NCI-H748 treated with DMSO at 0.1 percent for 48 hours (cell line): ENCODE measurements at regions not wholly inside any gene's neighbourhood (a gene's known extent, or its start where the extent isn't known, plus 50 kb on each side); places are given as distances from the start of the nearest gene placed in this dataset.

ENCODE experiments used
- DNase-seq: peaks from one replicate; lab custom pipeline; 2025; lab: John Stamatoyannopoulos, UW

DNA sequence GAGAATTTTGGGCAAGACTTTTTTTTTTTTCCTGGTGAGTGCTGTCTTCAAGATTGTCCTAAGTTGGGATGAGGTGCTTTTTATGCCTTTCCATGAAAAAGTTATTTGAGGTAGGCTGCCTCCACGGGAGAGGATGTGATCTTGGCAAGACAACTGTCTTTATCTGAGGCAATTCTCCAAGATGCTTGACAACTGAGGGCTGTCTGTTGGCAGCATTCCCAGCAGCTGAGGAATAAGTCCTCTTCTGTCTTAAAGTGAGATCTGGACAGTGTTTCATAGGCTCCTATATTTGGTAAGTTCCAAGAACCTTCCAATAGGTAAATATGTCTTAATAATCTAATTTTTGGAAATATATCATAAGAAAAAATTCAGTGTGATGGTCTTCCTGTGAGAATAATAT, 662.0 kb downstream of the CDH11 start:
- no peak for DNase-seq

DNA sequence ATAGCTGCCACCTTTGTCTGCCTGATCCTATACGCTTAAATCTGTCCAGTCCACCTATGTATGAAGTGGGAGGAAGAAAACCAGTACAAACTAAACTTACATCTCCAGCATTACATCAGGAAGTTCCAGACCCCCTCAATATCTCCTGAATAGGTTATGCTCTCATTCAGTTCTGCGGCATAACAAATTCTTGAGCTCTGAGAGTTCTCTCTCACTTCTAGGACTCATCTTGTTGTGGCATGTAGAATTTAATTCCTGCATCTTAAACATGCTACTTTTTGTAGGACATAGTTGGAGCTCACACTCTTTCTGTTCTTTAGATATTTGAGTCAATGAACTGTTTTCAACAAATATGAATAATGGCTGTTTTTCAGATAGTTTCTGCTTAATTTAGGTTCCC, 662.5 kb downstream of the CDH11 start:
- no peak for DNase-seq

DNA sequence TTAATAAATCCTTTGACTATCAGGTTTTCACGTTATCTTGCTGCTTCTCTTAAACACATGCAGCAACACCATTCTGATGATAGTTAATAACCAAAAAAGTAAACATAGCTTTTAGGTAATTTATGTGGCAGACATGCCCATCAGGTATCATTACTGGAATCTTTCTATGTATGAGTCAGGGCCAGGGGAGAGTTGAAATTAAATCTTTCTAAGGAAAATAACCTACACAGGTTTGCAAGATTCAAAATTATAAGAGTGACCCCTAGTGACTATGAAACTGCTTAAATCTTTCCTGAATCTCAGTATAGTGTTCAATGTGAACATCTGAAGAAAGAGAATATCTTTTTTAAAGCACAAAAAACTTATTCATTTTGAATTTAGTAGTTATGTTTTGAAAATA, 666.6 kb downstream of the CDH11 start:
- DNase-seq, result no peak

DNA sequence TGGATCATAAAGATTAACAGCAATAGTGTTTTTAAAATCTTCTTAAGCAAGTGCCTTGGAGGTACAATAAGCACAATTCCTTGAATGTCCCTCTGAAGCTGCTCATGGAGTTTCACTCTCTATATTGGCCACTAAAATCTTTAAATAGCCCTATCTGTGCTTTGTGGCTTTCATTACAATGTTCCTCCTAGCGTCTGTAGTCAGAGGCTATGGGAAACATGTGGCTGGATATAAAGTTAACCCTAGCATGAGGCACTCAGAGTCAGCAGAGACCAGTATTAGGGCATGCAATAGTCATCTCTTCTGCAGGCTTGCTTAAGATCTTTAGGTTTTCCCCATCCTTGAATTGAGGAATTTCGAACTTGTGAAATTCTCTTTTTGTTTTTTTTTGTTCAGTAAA, 668.2 kb downstream of the CDH11 start:
- no peak for DNase-seq

DNA sequence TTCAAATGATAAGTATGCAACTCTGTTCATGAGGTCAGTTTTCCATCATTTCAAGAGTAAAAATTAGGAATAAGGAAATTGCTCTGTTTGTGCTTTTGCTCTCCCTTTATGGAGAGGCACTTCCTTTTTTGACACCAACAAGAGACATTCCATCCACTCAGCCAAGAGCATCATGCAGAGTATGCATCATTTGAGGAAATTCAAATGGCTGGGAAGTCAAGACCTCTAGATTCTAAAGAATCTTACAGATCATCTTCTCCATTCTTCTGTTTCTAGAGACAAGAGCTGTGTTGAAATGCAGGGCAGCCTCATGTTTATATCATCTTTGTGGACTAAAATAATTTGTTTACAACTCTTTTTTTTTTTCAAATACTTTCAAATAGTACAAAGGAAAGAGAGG, 669.4 kb downstream of the CDH11 start:
- no peak for DNase-seq

DNA sequence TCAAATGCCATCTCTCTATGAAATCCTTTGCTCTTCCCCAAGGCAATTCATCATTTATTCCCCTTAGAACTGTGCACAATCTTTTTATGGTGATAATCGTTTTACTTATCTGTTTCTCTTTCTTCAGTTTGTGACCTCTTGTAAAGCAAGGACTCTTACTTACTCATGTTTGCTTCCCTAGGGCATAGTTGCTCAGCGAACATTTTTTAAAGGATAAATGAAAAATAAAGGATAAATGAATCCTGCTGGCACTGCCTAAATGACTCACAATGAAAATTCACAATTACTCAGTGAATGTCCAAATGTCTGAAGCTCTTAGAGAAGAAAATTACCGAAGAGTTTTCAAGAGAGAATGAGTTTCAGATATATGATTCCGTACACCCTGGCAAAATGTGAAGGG, 671.7 kb downstream of the CDH11 start:
- no peak for DNase-seq

DNA sequence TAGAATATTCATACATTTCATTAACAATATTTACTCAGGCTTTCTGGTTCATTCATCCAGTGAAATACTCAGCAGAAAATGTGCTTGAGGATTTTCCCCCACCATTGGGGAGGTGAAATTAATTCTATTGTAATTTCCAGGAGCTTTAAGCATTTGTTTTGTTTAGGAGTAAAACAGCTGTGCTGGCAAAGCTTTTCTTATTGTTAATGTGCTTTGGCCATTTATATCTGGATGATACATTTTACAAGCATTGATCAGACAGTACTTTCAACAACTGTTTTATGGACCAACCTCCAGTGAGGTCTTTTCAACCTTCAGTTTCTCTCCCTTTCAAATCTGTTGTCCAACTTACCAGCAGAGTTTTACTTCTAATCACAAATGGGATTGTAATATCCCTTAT, 672.4 kb downstream of the CDH11 start:
- no peak for DNase-seq

DNA sequence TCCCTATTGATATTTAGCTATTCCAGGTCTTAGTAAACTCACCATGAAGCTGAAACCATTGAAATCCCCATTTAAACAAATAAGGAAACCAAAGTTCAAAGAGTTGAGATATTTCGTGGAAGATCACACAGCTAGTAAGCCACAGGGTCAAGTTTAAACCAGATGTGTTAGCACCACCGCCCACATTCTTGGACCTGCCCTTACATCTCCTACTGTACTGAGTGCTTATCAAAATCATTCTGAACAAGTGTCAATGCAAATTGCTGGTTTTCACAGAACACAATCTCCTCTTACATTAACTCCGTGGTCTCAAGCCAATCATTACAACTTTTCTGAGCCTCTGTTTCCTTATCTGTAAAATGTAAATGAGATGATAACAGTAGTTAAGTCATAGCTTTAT, 676.2 kb downstream of the CDH11 start:
- DNase-seq, result no peak

DNA sequence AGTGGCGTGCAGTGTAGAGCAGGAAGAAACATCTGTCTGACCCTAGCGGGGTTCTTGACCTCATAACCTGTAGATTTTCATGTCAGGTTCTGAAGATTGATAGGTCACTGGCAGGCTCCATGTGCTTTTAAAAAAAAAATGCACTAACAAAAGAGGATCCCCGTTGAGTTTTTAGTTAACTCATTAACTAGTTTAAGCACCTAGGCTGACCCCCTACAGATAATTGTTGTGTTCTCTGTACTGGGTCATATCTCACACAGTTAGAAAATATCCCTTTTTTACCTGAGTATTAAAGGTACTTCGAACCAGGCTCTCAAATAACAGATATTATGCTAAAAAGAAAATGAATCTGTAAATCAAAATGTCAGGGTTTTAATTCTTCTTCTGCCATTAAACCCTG, 676.6 kb downstream of the CDH11 start:
- peak; percentile 4 for DNase-seq

DNA sequence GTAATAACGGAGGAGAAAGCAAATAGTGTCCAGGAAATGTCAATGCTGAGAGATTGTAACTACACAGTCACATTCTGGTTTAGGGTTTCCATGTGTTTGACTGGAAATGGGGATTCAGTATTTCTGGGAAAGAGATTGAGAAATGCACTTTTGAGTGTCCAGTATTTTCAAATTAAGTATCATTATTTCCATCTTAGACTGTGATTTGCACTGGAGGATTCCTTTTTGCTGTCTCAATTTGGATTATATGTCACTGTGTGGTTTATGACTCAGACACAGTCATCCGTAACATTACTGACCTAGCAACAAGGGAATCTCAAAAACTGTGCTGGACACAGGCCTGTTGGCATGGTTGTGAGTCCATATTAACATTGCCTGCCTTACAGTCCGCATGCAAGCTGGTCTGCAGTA, 681.4 kb downstream of the CDH11 start:
- no peak for DNase-seq

DNA sequence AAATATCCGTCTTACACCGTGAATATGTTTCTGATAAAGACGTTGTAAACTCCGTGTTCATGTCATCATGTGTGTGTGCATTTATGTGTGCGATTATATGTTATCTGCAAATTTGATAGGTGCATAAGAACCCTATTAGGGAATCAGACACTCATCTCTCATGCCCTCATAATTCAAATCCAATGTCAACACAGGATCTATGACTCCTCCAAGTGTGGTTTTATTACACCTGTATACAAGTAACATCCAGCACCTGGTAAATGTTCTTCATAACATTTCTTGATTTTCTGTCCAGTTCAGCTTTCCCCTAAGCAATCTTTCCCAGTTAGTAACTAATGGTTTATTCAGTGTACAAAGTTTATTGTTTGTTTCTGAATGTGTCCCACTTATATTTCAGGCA, 681.9 kb downstream of the CDH11 start:
- DNase-seq, result no peak

DNA sequence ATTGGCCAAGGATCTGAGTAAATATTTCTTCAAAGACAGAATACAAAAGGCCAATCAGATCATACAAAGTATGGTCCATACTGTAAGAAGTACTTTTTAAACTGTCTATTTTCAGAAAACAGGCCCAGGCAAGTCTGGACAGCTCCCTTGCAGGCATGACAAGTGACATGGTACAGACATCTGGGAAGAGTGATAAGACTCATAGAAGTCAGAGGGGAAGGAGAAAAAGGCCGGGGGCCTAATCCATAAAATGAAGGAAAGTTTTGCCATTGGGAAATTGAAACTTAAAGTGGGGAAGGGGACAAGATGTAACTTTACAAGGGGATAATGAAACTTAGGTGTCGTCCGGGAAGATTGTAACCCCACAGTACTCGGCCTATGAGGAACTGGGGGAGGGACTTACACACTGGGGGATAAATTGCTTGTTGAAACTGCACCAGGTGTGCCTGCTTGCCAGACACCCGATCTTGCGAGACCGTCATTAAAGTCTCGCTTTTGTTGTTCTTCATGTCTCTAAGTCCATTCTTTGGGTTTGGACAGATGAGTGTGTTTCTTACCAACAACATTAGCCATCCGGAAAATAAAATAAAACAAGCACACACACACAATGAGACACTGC, 684.0 kb downstream of the CDH11 start:
- peak; percentile 35 for DNase-seq

DNA sequence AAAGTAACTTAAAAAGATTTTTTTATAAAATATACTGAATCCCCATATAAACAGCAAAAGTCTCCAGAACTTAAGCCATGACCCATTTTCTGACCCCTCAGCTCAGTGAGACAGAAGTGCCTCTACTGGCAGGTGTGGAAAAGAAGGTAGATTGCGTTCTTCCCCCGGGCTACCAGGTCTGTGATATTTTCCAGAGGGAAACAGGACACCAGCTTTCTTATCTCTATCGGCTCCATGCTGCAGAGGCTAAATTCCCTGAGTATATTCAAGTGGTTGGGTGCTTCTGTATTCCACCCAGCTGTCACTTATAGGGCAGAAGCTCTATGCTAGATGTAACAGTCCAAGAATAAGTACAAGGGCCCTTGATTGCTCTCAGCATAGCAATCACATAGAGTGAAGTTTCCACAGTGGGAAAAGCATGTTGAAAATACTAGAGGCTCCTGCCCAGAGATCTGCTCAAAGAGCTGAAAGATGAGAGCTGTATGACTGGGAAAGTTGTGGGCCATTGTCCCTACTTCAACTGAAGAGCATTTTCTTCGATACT, 687.3 kb downstream of the CDH11 start:
- DNase-seq, result no peak

DNA sequence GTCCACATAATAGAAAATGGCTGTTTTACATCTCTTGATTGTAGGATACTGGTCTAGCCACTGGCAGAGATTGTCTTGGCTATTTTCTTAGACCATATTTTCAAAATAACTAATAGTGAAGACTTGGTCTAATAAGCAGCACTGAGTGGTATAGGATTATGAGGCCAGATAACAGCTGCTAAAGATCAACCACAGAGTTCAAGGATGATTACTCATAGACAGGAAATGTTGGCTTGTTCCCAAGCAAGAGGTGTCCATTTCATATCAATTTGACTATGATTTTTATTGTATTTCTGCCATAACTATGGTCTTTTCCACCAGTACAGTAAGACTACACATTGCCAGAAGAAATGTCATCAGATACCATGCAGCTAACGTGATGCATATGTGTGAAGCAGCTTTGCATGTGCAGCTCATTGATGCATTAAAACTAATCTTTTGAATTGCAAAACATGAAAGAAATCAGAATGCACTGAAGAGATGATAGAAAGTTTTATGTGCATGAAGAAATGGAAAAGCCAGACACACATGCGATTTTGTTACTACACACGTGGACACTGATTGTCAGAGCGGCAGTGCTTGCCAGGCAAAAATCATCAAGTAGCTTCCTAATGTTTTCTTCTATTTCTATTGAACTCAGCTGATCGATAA, 693.3 kb downstream of the CDH11 start:
- DNase-seq, result no peak

DNA sequence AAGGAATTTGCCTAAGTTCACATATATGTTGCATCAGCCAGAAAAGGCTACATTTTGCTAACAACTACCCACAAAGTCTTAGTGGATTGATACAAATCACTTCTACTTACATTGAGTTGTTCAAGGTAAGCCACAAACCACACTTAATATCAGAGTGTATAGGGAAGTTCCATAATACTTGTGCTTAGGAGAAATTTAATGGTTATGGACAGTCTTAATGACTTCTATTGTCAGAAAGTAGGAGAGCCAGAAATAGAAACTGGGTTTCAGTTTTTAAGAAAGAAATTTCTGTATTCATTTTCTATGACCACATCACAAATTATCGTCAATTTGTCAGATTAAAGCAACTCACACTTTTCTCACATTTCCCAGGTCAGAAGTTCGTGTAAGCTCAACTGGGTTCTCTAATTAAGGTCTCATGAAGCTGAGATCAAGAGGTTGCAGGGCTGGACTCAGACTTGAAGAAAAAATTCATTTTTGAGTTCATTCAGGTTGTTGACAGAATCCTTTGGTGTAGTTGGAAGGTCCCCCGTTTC, 695.7 kb downstream of the CDH11 start:
- DNase-seq, result no peak

DNA sequence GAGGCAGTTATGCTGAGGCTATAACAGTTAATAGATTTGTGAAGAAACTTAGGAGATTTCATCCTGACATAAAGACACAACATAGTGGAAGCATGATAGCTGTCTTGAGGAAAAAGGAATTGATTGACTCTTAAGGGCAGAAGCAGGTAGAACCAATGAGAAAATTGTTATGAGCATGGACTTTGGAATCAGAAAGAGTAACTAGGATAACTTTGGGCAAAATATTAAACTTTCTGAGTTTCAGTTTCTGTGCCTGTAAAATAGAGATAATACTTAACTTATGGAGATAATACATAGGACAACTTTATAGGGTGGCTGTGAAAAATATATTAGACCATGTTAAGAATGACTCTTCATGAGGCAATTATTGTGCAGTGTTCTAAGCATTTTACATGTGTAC, 696.5 kb downstream of the CDH11 start:
- DNase-seq, result no peak

DNA sequence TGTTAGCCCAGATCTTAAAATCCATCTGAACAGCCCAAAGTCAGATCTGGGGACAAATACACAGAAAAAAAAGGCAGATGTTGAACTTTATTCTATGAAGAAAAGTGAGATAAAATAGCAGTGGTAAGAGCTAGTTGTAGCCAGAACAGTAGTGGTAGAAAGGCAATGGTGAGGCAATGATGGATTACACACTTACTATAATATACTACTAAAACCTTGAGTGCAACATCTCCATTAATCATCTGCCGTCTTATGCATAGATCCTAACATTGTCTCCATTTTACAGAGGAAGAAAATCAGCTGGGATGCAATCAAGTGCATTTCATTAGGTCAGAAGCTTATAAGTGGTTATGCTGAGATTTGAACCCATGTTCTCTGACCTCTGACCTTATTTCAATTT, 699.6 kb downstream of the CDH11 start:
- no peak for DNase-seq

DNA sequence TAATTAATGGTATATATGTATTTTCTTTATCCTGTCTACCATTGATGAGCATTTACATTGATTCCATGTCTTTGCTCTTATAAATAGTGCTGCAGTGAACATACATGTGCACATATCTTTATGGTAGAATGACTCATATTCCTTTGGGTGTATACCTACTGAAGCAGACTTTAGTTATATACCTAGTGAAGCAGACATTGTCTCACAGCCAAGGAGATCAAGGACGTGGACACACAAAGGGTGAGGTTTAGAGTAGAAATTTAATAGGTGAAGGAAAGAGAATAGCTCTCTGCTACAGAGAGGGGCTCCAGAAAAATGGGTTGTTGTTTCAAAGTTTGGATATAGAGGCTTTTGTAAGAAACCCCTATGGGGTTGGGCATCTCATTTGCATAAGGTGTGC, 700.3 kb downstream of the CDH11 start:
- no peak for DNase-seq

DNA sequence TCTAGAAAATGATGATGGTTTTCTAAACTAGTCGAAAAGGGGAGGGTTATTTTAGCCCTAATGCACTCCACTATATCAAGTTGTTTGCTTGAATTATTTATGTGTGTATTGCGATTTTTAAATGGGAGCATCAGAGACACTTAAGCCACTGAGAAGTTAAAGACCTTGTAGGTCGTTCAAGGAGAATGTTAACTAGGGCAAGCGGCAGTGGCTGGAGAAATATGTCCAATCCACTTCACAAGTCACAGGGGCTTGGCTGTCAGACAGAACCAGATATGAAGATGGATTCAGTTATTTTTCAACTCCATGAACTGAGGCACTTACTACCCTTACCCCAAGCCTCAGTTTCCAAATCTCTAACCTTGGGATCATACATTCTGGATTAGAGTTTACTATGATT, 702.0 kb downstream of the CDH11 start:
- DNase-seq, result no peak

DNA sequence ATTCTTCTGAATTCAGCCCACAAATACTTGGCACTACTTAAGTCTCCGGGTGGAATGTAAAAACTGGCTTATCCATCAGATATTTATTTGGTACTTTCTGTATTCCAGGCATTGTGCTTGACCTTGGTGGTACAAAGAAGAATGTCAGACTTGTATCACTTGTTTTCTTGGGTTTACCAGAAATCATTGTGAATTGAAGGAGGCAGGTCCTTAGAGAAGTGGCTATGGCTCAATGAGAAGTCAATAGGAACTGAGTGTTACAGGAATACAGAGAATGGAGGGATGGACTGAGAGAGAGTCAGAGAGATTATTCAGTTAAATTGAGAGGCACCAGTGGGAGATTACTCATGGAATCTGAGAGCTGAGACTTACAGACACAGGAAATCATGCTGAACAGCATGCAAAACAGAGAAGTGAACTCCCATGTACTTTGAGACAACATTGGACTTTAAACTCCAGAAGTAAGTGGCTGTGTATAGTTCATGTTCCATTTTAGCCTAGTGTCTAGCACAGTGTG, 704.1 kb downstream of the CDH11 start:
- DNase-seq, result no peak

DNA sequence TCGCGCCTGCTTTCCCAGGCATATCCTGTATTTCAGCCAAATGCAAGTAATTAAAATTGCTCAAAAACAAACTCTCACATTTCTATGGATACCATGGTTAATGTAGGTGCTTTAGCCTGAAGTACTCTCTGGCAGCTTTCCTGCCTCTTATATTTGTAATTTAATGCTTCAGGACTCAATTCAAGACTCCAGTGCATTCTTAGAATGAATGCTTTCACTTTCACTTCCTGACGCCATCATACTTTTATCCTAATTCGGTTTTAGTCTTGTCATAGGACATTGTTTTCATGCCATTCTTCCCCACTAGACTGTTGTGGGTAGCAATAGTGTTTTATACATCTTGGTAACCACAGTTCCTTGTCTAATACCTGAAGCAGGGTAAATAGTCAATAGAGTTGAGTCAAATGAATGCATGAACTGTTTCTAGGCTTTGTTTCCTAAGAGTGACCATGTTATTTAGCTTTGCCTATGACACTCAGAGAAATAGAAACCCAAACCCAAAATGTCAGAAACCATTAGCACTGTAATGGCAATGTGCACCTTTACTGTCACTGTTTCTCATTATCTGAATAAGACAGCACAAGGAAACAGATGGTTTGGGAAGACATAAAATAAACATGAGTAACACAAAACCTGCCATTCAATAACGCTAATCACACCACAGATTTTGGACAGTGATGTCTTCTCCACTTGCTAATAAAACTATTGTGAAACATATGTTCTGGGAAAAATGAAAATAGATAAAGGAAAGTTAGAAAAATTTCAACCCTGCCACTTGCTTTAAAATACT, 705.5 kb downstream of the CDH11 start:
- no peak for DNase-seq

DNA sequence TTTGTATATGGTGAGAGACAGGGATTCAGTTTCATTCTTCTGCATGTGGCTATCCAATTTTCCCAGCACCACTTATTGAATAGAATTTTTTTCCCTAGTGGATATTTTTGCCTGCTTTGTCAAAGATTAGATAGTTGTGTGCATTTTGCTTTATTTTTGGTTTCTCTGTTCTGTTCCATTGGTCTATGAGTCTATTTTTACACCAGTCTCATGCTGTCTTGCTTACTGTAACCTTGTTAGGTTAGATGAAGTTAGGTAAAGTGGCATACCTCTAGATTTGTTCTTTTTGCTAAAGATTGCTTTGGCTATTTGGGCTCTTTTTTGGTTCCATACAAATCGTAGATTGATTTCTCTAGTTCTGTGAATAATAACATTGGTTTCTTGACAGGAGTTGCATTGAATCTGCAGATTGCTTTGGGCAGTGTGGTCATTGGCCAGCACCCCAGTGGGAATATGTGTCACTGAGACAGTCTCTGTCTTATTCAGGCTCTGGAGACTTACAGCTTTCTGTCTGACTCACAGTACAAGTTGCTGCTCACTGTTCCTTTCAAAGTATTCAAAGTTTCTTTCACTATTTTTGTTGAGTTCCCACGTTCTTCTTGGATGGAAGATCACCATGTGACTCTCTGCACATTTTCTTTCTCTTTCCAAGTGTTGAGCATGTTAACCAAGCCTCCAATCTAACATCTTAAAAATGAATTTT, 709.1 kb downstream of the CDH11 start:
- DNase-seq, result no peak
